GM06990 (cell line): ENCODE measurements at regions not wholly inside any gene's neighbourhood (a gene's known extent, or its start where the extent isn't known, plus 50 kb on each side); places are given as distances from the start of the nearest gene placed in this dataset.
"Not testable (repeated sequence)": the region's sequence is repeated elsewhere in the genome, so short reads cannot be mapped to it uniquely, and the experiment has no call there.

Source experiments
- DNase-seq: peaks from one replicate; pipeline ENCODE4 v3.0.0-alpha.2; 2011; ENCODE audit not compliant: insufficient read length; ENCODE audit errors: extremely low read depth
- H3K27me3 ChIP-seq: replicated peaks from 2 replicates; pipeline ENCODE4 v1.6.0; 2011; ENCODE audit warnings: low read length; ENCODE audit not compliant: control insufficient read depth, insufficient read depth
- H3K36me3 ChIP-seq: 2 replicates; pipeline ENCODE4 v1.5.1; 2011; ENCODE audit warnings: low read length; ENCODE audit not compliant: control insufficient read depth, insufficient read depth
- H3K4me3 ChIP-seq: replicated peaks from 2 replicates; pipeline ENCODE4 v1.5.1; 2011; ENCODE audit warnings: low read depth, mild to moderate bottlenecking, control low read depth, low read length
- TF ChIP-seq, protein P1 (sequence below): IDR thresholded peaks from 2 replicates; pipeline ENCODE4 v1.5.1; 2011; ENCODE audit warnings: low read length, control low read depth, mild to moderate bottlenecking, inconsistent platforms; ENCODE audit not compliant: insufficient read depth, poor library complexity, severe bottlenecking

GRCh38 chr5:86686046-86686445 is 68.3 kb downstream of the COX7C start:
- DNase-seq, result no peak
- H3K27me3 ChIP-seq, result no peaks in the 10 kb centered on the region
- no peak overlapping the region for H3K4me3 ChIP-seq
- no peaks in the 10 kb centered on the region for H3K36me3 ChIP-seq
- TF ChIP-seq, protein P1, sequence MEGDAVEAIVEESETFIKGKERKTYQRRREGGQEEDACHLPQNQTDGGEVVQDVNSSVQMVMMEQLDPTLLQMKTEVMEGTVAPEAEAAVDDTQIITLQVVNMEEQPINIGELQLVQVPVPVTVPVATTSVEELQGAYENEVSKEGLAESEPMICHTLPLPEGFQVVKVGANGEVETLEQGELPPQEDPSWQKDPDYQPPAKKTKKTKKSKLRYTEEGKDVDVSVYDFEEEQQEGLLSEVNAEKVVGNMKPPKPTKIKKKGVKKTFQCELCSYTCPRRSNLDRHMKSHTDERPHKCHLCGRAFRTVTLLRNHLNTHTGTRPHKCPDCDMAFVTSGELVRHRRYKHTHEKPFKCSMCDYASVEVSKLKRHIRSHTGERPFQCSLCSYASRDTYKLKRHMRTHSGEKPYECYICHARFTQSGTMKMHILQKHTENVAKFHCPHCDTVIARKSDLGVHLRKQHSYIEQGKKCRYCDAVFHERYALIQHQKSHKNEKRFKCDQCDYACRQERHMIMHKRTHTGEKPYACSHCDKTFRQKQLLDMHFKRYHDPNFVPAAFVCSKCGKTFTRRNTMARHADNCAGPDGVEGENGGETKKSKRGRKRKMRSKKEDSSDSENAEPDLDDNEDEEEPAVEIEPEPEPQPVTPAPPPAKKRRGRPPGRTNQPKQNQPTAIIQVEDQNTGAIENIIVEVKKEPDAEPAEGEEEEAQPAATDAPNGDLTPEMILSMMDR, result no peak

GRCh38 chr5:86688406-86688805 is 70.7 kb downstream of the COX7C start:
- no peak for DNase-seq
- H3K36me3 ChIP-seq, result no peaks in the 10 kb centered on the region
- TF ChIP-seq, protein P1, result no peak
- no peaks in the 10 kb centered on the region for H3K27me3 ChIP-seq
- H3K4me3 ChIP-seq, result no peak overlapping the region

- DNase-seq, result no peak
- H3K4me3 ChIP-seq, result no peak overlapping the region
- no peaks in the 10 kb centered on the region for H3K36me3 ChIP-seq
- no peaks in the 10 kb centered on the region for H3K27me3 ChIP-seq
- TF ChIP-seq, protein P1, result no peak
These were observed 71.5 kb downstream of the COX7C start for GRCh38 chr5:86689103-86689729.

DNA sequence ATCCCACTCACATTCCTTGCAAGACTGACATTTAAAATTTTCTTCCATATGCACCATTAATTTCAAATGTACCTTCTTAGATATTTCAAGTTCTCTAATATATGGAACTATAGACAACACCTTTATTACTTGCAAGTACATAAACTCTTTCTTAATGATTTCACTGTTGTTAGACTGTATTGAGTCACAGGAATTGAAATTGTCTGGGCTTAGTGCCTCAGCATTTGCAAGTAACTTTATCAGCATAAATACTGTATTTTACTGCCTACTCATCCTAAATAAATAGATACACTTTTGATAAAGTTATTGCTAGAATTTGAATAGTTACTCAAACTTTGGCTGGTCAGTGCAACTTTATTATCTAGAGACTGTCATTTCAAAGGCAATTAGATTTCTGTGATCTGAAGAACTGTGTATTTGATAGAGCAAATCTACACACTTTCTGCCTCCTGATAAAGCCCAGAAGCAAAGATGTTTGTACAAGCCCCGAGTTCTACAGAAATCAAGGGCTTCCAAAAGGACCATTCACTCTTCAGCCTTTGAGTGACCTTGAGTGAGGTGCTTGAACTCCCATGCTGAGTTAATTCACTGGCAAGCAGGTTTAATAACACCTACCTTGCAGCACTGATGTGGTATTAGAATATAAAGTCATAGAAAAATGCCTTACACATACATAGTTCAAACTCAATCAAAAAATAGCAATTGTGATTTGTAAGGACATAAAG is 91.6 kb downstream of the COX7C start:
- no peaks in the 10 kb centered on the region for H3K36me3 ChIP-seq
- DNase-seq, result no peak
- no peak overlapping the region for H3K4me3 ChIP-seq
- H3K27me3 ChIP-seq, result no peaks in the 10 kb centered on the region
- TF ChIP-seq, protein P1, result no peak

DNA sequence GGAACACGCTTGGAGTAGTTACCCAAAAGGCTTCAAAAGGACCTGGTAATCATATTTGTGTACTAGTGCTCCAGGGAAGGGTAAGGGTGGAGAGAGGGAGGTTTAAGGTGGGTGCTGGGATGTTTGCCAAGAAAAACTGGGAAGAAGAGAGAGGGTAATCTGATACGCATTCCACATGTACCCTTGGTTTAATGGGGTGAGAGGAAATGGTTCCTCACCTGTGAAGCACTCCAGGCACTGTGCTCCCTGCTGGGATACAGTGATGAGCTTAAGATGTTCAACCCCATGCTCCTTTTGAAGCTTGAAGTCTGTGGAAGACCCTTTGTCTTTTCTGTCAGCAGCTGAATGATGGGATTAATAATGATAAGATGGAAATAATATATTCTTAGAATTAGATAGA is 98.4 kb downstream of the COX7C start:
- no peak for DNase-seq
- TF ChIP-seq, protein P1, result no peak
- no peaks in the 10 kb centered on the region for H3K27me3 ChIP-seq

GRCh38 chr5:86731319-86732117 is 113.8 kb downstream of the COX7C start:
- not testable (repeated sequence) for DNase-seq, H3K36me3 ChIP-seq

More for the DNA sequence above, 98.4 kb downstream of the COX7C start:
- H3K4me3 ChIP-seq, result no peak overlapping the region
- H3K36me3 ChIP-seq, result no peaks in the 10 kb centered on the region

More at GRCh38 chr5:86731319-86732117, 113.8 kb downstream of the COX7C start:
- H3K4me3 ChIP-seq, H3K27me3 ChIP-seq: not testable (repeated sequence)
